SK-N-MC (cell line): ENCODE measurements at regions not wholly inside any gene's neighbourhood (a gene's known extent, or its start where the extent isn't known, plus 50 kb on each side); places are given as distances from the start of the nearest gene placed in this dataset.

Source experiments
- EZH2 ChIP-seq: fragments of 200-600 bp; sonication (generic); IDR thresholded peaks from one replicate; pipeline ENCODE4 v1.6.1; 2017; ENCODE audit warnings: antibody characterized with exemption
- POLR2AphosphoS5 ChIP-seq: IDR thresholded peaks from 2 replicates; pipeline ENCODE4 v1.6.1; 2012; ENCODE audit warnings: mild to moderate bottlenecking, low read depth, low read length, borderline replicate concordance

DNA sequence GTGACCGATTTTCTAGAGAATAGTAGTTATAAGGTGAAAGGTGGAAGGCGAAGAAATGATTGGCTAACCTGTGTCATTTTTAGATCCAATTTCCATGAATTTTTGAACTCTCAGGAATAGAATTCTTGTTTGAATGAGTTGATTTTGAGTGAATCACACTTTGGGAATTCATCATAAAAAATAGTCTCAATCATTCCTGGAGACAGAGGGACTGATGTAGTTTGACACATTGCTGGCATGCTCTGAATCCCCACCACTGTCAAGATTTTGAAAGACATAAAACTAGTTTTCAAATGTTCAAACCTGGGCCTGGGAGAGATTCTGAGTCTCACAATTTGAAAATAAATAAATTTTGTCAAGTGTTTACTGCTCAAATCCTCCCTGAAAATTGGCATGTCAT is 861.4 kb upstream of the RAG2 start:
- TF ChIP-seq POLR2AphosphoS5 (no peak), EZH2 (no peak)
